Chondrocyte (in vitro differentiated cells): ENCODE measurements at regions not wholly inside any gene's neighbourhood (a gene's known extent, or its start where the extent isn't known, plus 50 kb on each side); places are given as distances from the start of the nearest gene placed in this dataset.

Source experiments
- DNase-seq: peaks from one replicate; pipeline ENCODE4 v3.0.0; 2021; ENCODE audit warnings: mixed read lengths, low spot score
- H3K27ac Mint-ChIP-seq: one replicate; pipeline ENCODE4 v1.8.0; 2021; ENCODE audit warnings: mild to moderate bottlenecking, moderate library complexity, mixed read lengths; ENCODE audit not compliant: unreplicated experiment
- H3K27me3 Mint-ChIP-seq: 2 replicates; pipeline ENCODE4 v1.8.0; 2021; ENCODE audit warnings: low read depth, mixed read lengths
- H3K36me3 Mint-ChIP-seq: 2 replicates; pipeline ENCODE4 v1.8.0; 2021; ENCODE audit warnings: low read depth, mixed read lengths
- H3K4me1 Mint-ChIP-seq: 2 replicates; pipeline ENCODE4 v1.8.0; 2021; ENCODE audit warnings: low read depth, mild to moderate bottlenecking, mixed read lengths
- H3K4me3 Mint-ChIP-seq: one replicate; pipeline ENCODE4 v1.8.0; 2021; ENCODE audit warnings: mild to moderate bottlenecking, moderate library complexity, mixed read lengths; ENCODE audit not compliant: unreplicated experiment
- H3K9me3 Mint-ChIP-seq: 2 replicates; pipeline ENCODE4 v1.8.0; 2021; ENCODE audit warnings: low read depth, mixed read lengths
- CTCF ChIP-seq: fragments of 200-600 bp; sonication (generic); IDR thresholded peaks from 2 replicates; pipeline ENCODE4 v1.5.0; 2021; ENCODE audit warnings: antibody characterized with exemption, mild to moderate bottlenecking, moderate library complexity

DNA sequence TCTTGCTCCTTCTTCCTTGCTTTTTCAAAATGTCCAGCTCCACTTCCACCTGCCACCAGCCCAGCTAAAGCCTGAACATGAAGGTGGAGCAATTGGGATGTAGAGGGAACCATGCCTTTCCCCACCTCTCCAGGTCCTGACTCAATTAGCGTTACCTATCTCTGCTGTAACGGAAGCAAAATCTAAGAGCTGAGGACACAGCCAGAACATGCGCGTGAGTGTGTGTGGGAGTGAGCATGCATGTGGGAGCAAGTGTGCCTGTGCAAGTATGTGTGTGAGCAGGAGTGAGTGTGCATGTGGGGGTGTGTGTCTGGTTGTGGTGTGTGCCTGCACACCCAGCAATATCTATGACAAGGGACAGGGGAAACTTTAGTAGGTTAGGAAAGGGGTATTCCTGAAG, 364.5 kb downstream of the MID1IP1 start:
- TF ChIP-seq CTCF = no peak
- no peaks in the 10 kb centered on the region for H3K4me1 Mint-ChIP-seq
- DNase-seq = no peak
- H3K9me3 Mint-ChIP-seq = peaks cover 4% of the 10 kb centered on the region
- no peak overlapping the region for H3K27ac Mint-ChIP-seq
- H3K36me3 Mint-ChIP-seq = no peaks in the 10 kb centered on the region
- H3K27me3 Mint-ChIP-seq = peaks cover 13% of the 10 kb centered on the region
- no peak overlapping the region for H3K4me3 Mint-ChIP-seq

DNA sequence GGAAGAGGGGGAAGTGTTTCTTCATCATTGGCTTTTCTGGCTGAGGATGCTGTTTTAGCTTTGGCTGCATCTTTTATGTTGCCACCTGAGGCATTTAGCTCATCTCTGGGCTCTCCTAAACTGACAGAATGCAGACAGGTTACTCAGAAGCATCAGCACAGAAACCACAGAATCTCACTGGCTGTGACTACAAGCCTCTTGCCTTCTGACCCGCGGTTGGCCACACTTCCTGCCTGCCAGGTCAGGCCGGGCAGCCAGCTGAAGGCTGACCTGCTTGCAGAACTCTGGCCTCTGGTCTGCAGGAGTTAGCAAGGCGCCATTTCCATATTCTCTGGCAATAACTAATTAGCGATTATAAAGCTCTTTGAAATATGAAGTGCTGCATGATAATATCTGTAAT, 366.5 kb downstream of the MID1IP1 start:
- Mint-ChIP-seq H3K4me1 (no peaks in the 10 kb centered on the region), H3K27me3 (peaks cover 11% of the 10 kb centered on the region), H3K36me3 (no peaks in the 10 kb centered on the region), H3K4me3 (no peak overlapping the region), H3K9me3 (peaks cover 4% of the 10 kb centered on the region), H3K27ac (no peak overlapping the region)
- no peak for TF ChIP-seq CTCF
- no peak for DNase-seq

DNA sequence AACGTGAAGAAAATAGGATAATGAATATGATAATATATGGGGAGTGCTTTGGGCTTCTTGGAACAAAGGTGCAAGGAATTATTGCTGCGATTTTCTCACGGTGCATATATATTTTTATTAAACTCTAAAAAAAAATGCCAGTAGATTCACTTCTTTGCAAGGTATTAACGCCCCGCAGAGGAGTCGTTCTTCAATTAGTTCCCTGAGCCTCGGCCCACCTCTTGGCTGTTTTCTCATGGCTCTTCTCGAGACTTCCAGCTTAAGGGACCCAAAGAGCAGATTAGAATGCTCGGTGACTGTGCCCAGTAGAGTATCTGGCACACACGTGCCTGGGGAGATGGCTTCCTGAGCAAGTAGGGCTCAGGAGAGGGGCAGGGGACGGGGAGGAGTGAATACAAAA, 367.4 kb downstream of the MID1IP1 start:
- no peak for TF ChIP-seq CTCF
- H3K27ac Mint-ChIP-seq = no peak overlapping the region
- H3K4me3 Mint-ChIP-seq = no peak overlapping the region
- H3K36me3 Mint-ChIP-seq = no peaks in the 10 kb centered on the region
- DNase-seq = no peak
- no peaks in the 10 kb centered on the region for H3K9me3 Mint-ChIP-seq
- H3K27me3 Mint-ChIP-seq = peaks cover 6% of the 10 kb centered on the region
- H3K4me1 Mint-ChIP-seq = no peaks in the 10 kb centered on the region

DNA sequence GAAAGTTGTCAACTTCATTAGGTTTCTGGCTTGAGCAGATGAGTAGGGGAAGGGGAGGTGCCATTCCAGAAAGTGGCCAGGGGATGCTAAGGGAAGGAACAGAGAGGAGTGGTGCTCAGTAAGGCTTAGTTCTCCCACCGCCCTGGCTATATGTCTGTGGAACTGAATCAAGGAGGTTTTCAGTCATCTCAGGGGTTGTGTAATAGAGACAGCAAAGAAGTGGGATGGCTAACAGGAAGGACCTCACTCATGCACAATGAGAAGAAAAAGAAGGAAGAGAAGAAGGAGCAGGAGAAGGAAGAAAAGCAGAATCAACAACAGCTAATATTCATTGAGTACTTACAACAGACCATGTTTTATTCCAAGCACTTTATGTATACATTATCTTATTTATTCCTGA, 368.7 kb downstream of the MID1IP1 start:
- no peak overlapping the region for H3K4me3 Mint-ChIP-seq
- DNase-seq = no peak
- no peak overlapping the region for H3K27ac Mint-ChIP-seq
- no peak for TF ChIP-seq CTCF
- H3K36me3 Mint-ChIP-seq = no peaks in the 10 kb centered on the region
- H3K9me3 Mint-ChIP-seq = no peaks in the 10 kb centered on the region
- H3K27me3 Mint-ChIP-seq = peaks cover 3% of the 10 kb centered on the region
- H3K4me1 Mint-ChIP-seq = no peaks in the 10 kb centered on the region

GRCh38 chrX:39170464-39170863, 369.2 kb downstream of the MID1IP1 start:
- Mint-ChIP-seq H3K4me1 (no peaks in the 10 kb centered on the region), H3K9me3 (no peaks in the 10 kb centered on the region), H3K27ac (no peak overlapping the region), H3K36me3 (no peaks in the 10 kb centered on the region), H3K4me3 (no peak overlapping the region), H3K27me3 (peaks cover 3% of the 10 kb centered on the region)
- TF ChIP-seq CTCF = no peak
- DNase-seq = no peak
